ENCODE measurements at regions not wholly inside any gene's neighbourhood (a gene's known extent, or its start where the extent isn't known, plus 50 kb on each side); places are given as distances from the start of the nearest gene placed in this dataset.

DNA sequence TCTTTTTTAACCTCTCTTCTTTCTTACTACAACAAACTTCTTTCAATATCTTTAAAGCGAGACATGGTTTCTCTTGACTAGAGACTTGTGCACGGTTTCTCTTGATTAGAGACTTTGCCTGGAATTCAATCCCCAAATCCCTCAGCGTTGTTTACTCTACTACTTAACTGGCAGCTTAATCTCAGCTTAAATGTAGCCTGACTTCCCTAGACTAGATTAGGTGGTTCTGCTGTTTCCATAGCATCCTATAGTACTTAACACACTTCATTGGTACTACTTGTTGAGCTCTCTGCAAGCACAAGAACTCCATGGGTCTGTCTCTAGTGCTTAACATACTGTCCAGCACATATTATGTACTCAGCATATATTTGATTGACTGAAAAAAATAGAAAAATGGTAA is 168.2 kb upstream of the GPR149 start:
- ATAC-seq, result no peak
- Histone ChIP-seq H3K36me3 (no peaks in the 10 kb centered on the region), H3K27ac (no peak overlapping the region), H3K4me1 (no peaks in the 10 kb centered on the region), H3K9me3 (peaks cover 0 to 4% (median 0%) of the 10 kb centered on the region in 11 donors), H3K4me3 (no peak overlapping the region), H3K27me3 (no peaks in the 10 kb centered on the region)
- intact Hi-C loops (cut with DNase I), result no loop called here
- 52 to 53% methylated on average over 3 of the region's 3 CpGs for WGBS, 2 donors
- no peak for DNase-seq
- TF ChIP-seq, protein P1, sequence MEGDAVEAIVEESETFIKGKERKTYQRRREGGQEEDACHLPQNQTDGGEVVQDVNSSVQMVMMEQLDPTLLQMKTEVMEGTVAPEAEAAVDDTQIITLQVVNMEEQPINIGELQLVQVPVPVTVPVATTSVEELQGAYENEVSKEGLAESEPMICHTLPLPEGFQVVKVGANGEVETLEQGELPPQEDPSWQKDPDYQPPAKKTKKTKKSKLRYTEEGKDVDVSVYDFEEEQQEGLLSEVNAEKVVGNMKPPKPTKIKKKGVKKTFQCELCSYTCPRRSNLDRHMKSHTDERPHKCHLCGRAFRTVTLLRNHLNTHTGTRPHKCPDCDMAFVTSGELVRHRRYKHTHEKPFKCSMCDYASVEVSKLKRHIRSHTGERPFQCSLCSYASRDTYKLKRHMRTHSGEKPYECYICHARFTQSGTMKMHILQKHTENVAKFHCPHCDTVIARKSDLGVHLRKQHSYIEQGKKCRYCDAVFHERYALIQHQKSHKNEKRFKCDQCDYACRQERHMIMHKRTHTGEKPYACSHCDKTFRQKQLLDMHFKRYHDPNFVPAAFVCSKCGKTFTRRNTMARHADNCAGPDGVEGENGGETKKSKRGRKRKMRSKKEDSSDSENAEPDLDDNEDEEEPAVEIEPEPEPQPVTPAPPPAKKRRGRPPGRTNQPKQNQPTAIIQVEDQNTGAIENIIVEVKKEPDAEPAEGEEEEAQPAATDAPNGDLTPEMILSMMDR (IDR thresholded peaks at IDR 0.05), result no peak

DNA sequence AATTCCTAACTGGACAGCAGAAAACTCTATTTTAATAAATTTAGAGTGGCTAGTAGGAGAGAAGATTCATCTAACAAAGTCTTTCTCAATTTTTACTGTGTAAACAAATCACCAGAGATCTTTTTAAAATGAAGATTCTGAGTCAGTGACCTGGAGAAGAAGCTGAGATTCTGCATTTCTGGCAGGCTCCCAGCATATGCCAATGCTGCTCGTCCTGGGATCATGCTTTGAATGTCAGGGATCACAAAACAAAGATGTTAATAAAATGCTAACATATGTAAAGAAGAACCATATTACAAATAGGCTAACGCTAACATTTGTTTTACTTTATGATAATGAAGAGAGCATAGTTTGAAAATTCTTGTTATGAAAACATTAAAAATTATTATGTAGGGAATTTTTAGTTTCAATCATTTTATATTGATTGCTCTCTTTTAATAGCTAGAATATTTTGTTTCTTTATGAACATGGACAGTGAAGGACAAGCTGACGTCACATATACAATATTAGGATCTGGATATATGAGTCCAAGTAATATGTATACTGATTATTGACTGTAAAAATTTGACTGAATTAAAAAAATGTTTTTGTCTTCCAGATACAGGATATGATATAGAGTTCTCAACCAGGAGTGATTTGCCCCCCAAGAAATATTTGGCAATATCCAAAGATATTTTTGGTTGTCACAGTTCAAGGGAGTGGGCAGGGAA is 160.8 kb upstream of the GPR149 start:
- ATAC-seq (no peak), DNase-seq (no peak)
- Histone ChIP-seq H3K4me3 (no peak overlapping the region), H3K4me1 (no peaks in the 10 kb centered on the region), H3K27ac (no peak overlapping the region), H3K27me3 (no peaks in the 10 kb centered on the region), H3K36me3 (no peaks in the 10 kb centered on the region), H3K9me3 (peaks cover 0 to 3% (median 0%) of the 10 kb centered on the region in 11 donors)
- intact Hi-C loops (cut with DNase I), result no loop called here
- TF ChIP-seq, protein P1 (IDR thresholded peaks at IDR 0.05), result no peak
- WGBS, 2 donors, result 66 to 71% methylated on average over 3 of the region's 3 CpGs

DNA sequence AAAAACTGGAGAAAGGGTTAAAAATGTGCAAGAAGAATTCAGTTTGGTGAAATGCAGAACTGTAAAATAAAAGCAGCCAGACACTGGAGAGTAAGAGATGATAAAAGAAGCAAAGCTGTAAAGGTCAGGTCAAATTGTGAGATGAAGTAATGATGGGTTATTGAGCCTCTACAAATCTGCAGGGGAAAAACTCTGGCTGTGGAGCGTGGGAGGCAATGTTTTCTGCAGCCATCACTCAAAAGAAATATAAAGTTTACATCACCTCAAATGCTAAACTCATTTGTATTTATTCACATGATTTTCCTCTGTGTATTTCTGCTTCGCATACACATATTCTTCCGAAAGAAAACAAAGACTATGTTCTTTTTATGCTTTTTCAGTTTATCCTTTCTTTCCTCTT is 158.8 kb upstream of the GPR149 start:
- ATAC-seq, result no peak

DNA sequence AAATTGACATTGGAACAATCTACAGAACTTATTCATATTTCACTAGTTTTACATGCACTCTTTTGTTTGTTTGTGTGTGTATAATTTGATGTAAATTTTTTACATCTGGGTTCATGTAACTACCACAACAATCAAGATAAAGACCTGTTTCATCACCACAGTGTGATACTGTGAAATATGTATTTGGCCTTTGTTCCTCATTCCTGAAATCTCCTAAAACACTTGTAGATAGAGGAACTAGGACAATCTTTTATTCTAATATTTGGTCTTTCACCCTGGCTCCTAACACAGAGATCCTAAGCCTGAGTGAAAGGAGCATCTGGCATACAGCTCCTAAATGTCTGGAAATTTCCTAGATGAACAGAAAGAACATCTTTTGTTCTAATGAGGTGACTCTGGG is 155.0 kb upstream of the GPR149 start:
- TF ChIP-seq, protein P1 (IDR thresholded peaks at IDR 0.05), result no peak
- DNase-seq (no peak), ATAC-seq (no peak)
- H3K4me1 ChIP-seq, result no peaks in the 10 kb centered on the region
- no peaks in the 10 kb centered on the region for H3K27me3 ChIP-seq
- no peak overlapping the region for H3K4me3 ChIP-seq
- intact Hi-C loops (cut with DNase I), result no loop called here
- no peaks in the 10 kb centered on the region for H3K36me3 ChIP-seq
- no peak overlapping the region for H3K27ac ChIP-seq
- H3K9me3 ChIP-seq, result peaks cover 0 to 10% (median 0%) of the 10 kb centered on the region in 11 donors

More for the DNA sequence above, 158.8 kb upstream of the GPR149 start:
- TF ChIP-seq, protein P1 (IDR thresholded peaks at IDR 0.05), result no peak
- Histone ChIP-seq H3K4me3 (no peak overlapping the region), H3K36me3 (no peaks in the 10 kb centered on the region), H3K27me3 (no peaks in the 10 kb centered on the region), H3K4me1 (no peaks in the 10 kb centered on the region), H3K27ac (no peak overlapping the region), H3K9me3 (peaks cover 0 to 3% (median 0%) of the 10 kb centered on the region in 11 donors)
- no peak for DNase-seq
- 78 to 84% methylated on average over 3 of the region's 3 CpGs for WGBS, 2 donors
- intact Hi-C loops (cut with DNase I), result no loop called here
